ENCODE measurements at regions not wholly inside any gene's neighbourhood (a gene's known extent, or its start where the extent isn't known, plus 50 kb on each side); places are given as distances from the start of the nearest gene placed in this dataset.

GRCh38 chr12:75773377-75773776 is 258.2 kb downstream of the PHLDA1 start:
- TF ChIP-seq POLR2AphosphoS5 (IDR thresholded peaks at IDR 0.05; ENCODE audit: low read depth, low read length): no peak
- no peak for TF ChIP-seq REST (IDR thresholded peaks at IDR 0.05; ENCODE audit: insufficient read depth in 1 of 2, low read depth in 2 of 2, low read length in 2 of 2)
- no peak for TF ChIP-seq TAF1 (IDR thresholded peaks at IDR 0.05; ENCODE audit: borderline replicate concordance, insufficient read depth, low read length)

- TF ChIP-seq SIN3A (IDR thresholded peaks at IDR 0.05; ENCODE audit: borderline replicate concordance, insufficient read depth, low read length): no peak
- no peak for TF ChIP-seq POLR2AphosphoS5 (IDR thresholded peaks at IDR 0.05; ENCODE audit: low read depth, low read length)
- TF ChIP-seq FOXP2 (optimal IDR thresholded peaks at IDR 0.05; ENCODE audit: borderline replicate concordance, extremely low read depth, extremely low read length, insufficient read depth): no peak
- no peak for TF ChIP-seq REST (IDR thresholded peaks at IDR 0.05; ENCODE audit: insufficient read depth in 1 of 2, low read depth in 2 of 2, low read length in 2 of 2)
- TF ChIP-seq TAF1 (IDR thresholded peaks at IDR 0.05; ENCODE audit: borderline replicate concordance, insufficient read depth, low read length): no peak
These were observed 259.6 kb upstream of the KRR1 start for GRCh38 chr12:75771023-75771422.

GRCh38 chr12:75767957-75768356 is 256.5 kb upstream of the KRR1 start:
- TF ChIP-seq POLR2AphosphoS5 (IDR thresholded peaks at IDR 0.05; ENCODE audit: low read depth, low read length): no peak
- no peak for TF ChIP-seq REST (IDR thresholded peaks at IDR 0.05; ENCODE audit: insufficient read depth in 1 of 2, low read depth in 2 of 2, low read length in 2 of 2)
- TF ChIP-seq SIN3A (IDR thresholded peaks at IDR 0.05; ENCODE audit: borderline replicate concordance, insufficient read depth, low read length): no peak
- TF ChIP-seq TAF1 (IDR thresholded peaks at IDR 0.05; ENCODE audit: borderline replicate concordance, insufficient read depth, low read length): no peak
- TF ChIP-seq FOXP2 (optimal IDR thresholded peaks at IDR 0.05; ENCODE audit: borderline replicate concordance, extremely low read depth, extremely low read length, insufficient read depth): no peak

GRCh38 chr12:75766263-75767160 is 255.1 kb upstream of the KRR1 start:
- TF ChIP-seq TAF1 (IDR thresholded peaks at IDR 0.05; ENCODE audit: borderline replicate concordance, insufficient read depth, low read length): no peak
- no peak for TF ChIP-seq FOXP2 (optimal IDR thresholded peaks at IDR 0.05; ENCODE audit: borderline replicate concordance, extremely low read depth, extremely low read length, insufficient read depth)
- no peak for TF ChIP-seq REST (IDR thresholded peaks at IDR 0.05; ENCODE audit: insufficient read depth in 1 of 2, low read depth in 2 of 2, low read length in 2 of 2)
- no peak for TF ChIP-seq SIN3A (IDR thresholded peaks at IDR 0.05; ENCODE audit: borderline replicate concordance, insufficient read depth, low read length)
- no peak for TF ChIP-seq POLR2AphosphoS5 (IDR thresholded peaks at IDR 0.05; ENCODE audit: low read depth, low read length)

All from PFSK-1 (cell line).